ENCODE measurements at regions not wholly inside any gene's neighbourhood (a gene's known extent, or its start where the extent isn't known, plus 50 kb on each side); places are given as distances from the start of the nearest gene placed in this dataset.
"Not testable (repeated sequence)": the region's sequence is repeated elsewhere in the genome, so short reads cannot be mapped to it uniquely, and the experiment has no call there.

- DNase-seq (ENCODE audit: low read depth in 2 of 2), result peak in 1 of 2 donors; percentile 14
Observed at GRCh38 chr3:10109-10996, 186.2 kb upstream of the CHL1 start.

DNA sequence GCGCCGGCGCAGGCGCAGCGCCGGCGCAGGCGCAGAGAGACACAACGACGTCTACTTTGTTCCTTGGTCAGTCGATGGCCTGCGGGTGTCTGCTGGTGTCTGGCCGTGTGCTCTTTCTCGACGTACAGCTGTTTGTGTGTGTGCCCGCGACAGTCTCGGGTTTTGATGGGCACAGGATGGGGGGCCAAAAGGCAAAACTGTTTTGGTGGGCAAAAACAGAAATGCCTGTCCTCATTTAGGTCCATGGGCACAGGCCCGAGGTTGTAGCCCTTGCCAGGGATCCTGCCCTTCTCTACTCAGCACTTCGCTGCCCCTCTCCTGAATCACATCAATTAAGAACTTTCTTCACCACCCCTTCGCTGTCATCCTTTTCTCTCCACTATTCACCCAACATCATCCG, 184.8 kb upstream of the CHL1 start:
- DNase-seq (ENCODE audit: low read depth in 2 of 2), result peak in 1 of 2 donors; percentile 9

GRCh38 chr3:14652-15051, 181.9 kb upstream of the CHL1 start:
- no peak for DNase-seq (ENCODE audit: low read depth in 2 of 2)

GRCh38 chr3:16366-16765, 180.2 kb upstream of the CHL1 start:
- no peak for DNase-seq (ENCODE audit: low read depth in 2 of 2)

GRCh38 chr3:20421-20820, 176.1 kb upstream of the CHL1 start:
- DNase-seq (ENCODE audit: low read depth in 2 of 2), result no peak

DNA sequence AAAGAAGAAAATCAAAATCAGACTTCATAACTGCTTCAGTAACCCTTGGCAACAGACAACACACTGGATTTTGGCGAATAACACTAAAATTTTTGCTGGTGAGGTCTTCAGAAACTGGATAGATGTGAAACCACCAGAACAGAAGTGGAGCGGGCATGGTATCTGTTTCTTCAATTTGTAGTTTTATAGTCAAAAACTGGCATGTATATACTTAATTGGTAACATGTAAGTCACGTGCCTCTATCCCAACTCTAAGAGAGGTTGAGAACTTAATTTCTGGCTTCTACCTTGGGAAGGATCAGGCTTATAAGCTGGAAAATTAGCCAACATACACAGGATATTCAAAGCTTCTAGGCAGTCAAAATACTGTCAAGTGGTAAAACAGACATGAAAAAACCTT, 172.6 kb upstream of the CHL1 start:
- no peak for DNase-seq (ENCODE audit: low read depth in 2 of 2)

GRCh38 chr3:25056-25455, 171.5 kb upstream of the CHL1 start:
- no peak for DNase-seq (ENCODE audit: low read depth in 2 of 2)

DNA sequence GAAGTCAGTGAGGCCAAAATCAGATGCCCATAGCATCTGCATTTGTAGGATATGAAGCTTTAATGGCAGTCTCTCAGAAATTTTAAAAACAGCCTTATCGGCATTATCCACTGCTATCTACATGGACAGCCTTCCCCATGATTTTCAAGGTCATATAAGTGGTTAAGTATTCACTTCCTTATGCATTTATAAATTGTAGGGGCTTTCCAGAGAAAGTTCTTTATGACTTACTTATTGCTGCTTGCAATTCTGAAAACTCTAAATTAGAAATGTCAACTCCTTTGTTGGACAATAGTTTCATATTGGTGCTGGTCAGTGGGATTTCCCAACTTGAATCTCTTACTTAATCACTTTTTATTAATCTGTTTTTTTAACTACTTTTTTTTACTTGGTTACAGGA, 160.6 kb upstream of the CHL1 start:
- DNase-seq (ENCODE audit: low read depth in 2 of 2), result not testable (repeated sequence)

DNA sequence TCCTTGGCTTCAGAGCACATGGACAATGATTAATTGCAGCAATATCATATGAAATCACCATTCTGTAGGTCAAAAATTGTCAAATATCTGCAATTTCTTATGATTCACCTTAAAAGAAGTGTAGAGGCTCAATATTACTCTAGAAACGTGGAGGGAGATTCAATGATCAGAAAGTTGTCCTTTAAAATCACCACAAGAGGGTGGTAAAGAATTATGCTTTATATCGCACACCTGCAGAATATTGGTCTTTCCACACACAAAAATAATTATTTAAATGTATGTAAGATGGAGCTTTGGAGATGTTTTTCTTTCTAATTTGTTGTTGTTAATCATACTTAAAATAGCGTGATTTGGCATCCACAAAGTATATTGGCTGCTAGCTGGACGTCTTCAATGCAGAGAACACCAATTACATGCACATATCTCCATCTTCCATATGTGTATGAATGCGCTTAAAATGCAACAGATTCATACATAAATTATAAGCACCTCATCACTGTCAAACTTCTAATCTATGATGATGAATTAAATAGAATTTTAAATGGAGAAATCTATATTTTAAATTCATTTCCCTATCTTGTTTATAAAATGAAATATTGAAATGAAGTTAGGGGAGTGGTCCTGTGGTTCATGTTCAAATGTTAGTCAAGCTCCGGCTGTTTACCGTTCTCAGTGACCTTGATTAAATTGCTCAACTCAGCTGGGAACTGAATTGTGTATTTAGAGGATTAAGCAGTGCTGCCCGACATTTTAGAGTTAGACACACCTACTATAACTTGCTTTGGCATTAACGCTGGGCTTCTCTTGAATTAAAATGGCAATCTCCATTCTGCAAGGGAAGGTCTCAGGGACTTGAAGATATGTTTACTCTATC, 153.5 kb upstream of the CHL1 start:
- DNase-seq (ENCODE audit: low read depth in 2 of 2), result not testable (repeated sequence)

DNA sequence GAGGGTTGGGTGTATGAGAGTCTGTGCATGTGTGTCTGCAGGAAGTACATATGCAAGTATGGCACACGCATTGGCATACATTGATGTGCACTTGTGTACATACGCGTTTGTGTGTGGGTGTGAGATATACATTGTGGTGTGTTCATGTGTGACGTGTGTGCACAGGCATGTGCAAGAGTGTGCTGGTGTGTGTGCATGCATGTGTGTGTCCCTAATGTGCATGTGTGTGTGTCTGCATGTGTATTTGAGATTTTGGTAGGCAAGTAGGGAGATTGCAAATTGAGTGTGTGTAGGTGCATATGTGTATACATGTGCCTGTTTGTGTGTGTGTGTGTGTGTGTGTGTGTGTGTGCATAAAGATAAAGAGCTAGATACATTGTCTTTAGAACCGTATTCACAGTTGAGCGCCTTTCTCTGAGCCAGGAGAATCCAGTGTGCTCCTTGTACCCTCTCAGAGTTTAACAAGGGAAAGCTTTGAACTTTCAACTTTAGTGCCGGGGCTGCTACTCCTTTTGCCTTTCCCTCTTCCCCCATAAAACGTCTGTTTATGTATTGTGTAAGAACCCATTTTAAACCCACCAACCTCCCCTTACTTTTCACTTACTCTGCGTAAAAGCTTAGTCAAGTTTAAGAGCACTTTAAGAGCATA, 152.4 kb upstream of the CHL1 start:
- no peak for DNase-seq (ENCODE audit: low read depth in 2 of 2)

DNA sequence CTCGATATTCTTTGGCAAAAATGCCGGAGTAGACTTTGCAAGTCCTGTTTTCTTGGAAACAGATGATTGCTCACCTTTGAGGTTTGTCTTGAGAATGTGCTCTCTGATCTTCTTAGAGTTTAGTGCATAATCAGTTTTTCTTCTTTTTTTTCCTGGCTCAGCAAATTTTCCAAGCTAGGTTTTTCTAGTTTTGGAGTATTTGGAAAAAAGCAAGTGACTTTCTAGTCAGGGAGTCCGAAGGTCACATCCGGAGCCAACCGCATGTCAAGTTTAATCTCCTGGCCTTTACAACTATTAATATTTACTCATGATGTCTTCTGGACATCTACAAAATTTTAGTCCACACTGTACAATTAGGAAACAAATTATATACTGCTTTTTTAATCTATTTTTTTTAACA, 151.6 kb upstream of the CHL1 start:
- DNase-seq (ENCODE audit: low read depth in 2 of 2), result not testable (repeated sequence)

DNA sequence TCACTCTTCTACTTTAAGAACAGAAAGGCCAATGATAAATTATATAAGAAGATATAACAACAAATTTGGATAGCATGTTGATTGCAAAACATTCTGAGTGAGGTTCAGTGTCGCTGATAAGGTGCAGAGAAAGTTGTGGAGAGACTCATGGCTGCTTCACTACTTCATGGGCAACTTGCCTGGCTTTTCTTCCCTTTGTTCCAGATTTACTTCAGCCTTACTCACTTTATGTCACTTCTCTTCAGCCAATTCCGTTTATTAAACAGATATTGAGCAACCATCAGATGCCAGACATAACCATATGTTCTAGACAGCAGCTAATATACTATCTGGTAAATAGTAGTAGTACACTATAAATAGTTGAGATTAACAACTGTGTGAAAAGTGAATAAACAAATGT, 150.0 kb upstream of the CHL1 start:
- no peak for DNase-seq (ENCODE audit: low read depth in 2 of 2)

DNA sequence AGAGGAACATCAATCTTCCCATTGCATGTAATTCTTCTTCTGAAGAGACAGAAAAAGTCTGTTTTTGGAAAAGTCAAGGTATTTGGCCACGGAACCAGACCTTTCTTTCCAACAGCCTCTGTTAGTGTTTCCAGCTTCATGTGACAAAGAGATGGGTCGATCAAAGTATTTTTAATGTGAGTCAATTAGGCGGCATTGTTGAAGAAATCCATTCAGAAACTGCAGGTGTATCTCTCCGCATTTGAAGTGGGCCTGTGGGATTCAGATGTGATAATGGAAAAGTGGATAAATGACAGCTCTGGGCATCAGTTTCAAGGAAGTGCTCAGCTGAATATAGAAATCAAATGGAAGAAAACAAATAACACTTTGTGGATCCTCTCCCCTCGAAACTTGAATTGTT, 143.1 kb upstream of the CHL1 start:
- DNase-seq (ENCODE audit: low read depth in 2 of 2), result not testable (repeated sequence)

DNA sequence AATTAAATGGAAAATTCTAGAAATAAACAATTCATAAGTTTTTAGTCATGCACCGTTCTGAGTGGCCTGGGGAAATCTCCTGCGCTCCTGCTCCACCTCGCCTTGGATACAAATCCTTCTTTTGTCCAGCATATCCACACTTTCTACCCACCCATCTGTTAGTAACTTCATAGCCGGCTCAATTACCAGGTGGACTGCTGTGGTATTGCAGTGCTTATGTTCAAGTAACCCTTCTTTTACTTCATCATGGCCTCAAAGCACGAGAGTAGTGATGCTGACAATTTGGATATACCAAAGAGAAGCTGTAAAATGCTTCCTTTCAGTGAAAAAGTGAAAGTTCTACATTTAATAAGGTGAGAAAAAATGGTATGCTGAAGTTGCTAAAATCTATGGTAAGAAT, 142.3 kb upstream of the CHL1 start:
- no peak for DNase-seq (ENCODE audit: low read depth in 2 of 2)

DNA sequence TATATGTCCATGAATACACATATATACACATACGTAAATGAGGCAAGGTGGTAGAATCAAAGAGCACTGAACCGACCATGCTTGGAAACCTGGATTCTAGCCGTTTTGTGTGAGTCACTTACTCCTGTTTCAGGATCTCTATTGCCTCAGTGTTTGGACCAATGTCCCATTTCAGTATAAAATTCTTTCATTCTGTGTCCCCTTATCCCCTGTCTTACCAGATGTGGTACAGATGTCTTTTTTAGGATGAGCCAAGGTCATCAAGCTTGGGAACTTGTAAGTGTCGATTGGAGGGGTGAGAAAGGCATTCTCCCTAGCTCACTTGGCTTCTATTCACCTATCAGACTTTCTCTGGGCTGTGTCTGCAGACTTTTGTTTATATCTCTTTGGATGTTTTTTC, 139.9 kb upstream of the CHL1 start:
- DNase-seq (ENCODE audit: low read depth in 2 of 2), result no peak

GRCh38 chr3:59854-60253, 136.7 kb upstream of the CHL1 start:
- DNase-seq (ENCODE audit: low read depth in 2 of 2), result no peak

DNA sequence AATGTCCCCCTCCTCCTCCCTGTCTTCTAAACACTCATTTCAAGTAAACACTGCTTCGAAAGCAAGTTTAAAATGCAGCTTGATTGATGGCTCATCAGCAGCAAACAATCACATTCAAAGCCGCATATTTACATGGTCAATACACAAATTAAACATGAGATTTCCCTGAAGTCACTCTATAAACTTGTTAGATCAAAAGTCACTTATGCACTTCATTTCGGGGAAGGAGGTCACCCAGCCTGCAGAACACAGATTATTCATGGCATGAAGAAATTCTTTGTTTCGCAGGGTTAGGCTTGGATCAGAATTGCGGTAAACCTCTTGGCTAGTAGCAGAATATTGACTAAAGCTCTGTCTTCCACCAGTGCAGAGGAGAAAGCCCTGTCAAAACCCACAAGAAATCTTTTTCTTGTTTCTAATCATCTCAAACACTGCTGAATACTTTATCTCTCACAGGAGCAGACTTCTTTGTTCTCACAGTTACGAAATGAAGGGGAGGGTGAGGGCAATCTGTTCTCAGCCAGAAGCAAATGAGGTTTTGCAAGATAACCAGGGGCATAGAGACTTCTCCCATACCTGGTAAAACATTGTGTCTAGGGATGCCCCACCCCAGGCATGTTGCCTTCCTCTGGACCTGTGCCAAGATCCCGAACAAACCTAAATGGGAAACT, 133.3 kb upstream of the CHL1 start:
- no peak for DNase-seq (ENCODE audit: low read depth in 2 of 2)

DNA sequence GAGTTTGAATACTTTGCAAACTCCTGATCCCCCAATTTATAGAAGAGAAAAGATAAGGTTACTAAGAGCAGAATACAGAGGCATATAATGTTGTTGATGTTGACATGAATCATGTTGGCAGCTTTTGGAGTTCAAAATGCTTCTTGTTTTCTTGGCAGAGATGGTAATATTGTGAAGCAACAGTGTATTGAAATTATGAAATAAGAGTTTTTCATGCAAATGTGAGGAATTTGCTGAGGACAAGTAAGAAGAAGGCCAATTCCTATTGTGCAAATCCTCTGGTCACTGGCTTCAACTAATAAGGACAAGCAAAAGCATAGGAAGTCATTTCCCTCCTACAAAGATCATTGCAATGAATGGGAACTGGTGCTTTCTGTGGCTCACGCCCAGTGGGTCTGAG, 126.9 kb upstream of the CHL1 start:
- no peak for DNase-seq (ENCODE audit: low read depth in 2 of 2)

DNA sequence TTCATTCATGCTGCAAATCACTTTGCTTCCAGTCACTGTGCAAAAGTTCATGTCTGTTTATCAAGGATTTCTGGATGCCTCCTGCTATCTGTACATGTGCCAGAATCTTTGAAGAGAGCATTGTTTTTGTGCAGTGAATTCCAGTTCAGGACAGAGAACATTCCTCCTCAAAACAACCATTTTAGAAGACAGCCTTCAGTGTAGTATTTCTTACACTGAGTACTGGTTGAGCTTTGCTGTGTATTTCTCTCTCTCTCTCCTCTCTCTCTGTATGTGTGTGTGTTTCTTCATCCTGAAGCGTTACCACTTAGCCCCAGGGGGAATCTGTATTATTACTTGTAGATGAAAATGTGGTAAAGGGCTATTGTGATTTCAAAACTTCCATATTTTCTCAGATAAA, 123.8 kb upstream of the CHL1 start:
- no peak for DNase-seq (ENCODE audit: low read depth in 2 of 2)

GRCh38 chr3:73271-73670, 123.3 kb upstream of the CHL1 start:
- DNase-seq (ENCODE audit: low read depth in 2 of 2), result no peak

GRCh38 chr3:74676-75243, 121.8 kb upstream of the CHL1 start:
- DNase-seq (ENCODE audit: low read depth in 2 of 2), result no peak
